GM23338 (cell line): ENCODE measurements at regions not wholly inside any gene's neighbourhood (a gene's known extent, or its start where the extent isn't known, plus 50 kb on each side); places are given as distances from the start of the nearest gene placed in this dataset.

Experiments used
- CREB1 ChIP-seq: fragments of 250-450 bp; sonication (Bioruptor Pico); IDR thresholded peaks from 2 replicates; pipeline ENCODE4 v1.5.0; 2020; ENCODE audit warnings: low read depth, mild to moderate bottlenecking, moderate library complexity
- ETS1 ChIP-seq: IDR thresholded peaks from 2 replicates; pipeline ENCODE4 v1.6.1; 2016; ENCODE audit warnings: antibody characterized with exemption
- EZH2 ChIP-seq: fragments of 200-600 bp; sonication (generic); IDR thresholded peaks from one replicate; pipeline ENCODE4 v1.8.0; 2017; ENCODE audit warnings: antibody characterized with exemption, mild to moderate bottlenecking, low read depth; ENCODE audit not compliant: unreplicated experiment
- EZH2phosphoT487 ChIP-seq: fragments of 200-600 bp; sonication (generic); IDR thresholded peaks from one replicate; pipeline ENCODE4 v1.8.1; 2018; ENCODE audit warnings: antibody characterized with exemption; ENCODE audit not compliant: unreplicated experiment
- JUNB ChIP-seq: IDR thresholded peaks from one replicate; pipeline ENCODE4 v1.6.1; 2016; ENCODE audit warnings: antibody characterized with exemption; ENCODE audit not compliant: unreplicated experiment
- NANOG ChIP-seq: IDR thresholded peaks from 2 replicates; pipeline ENCODE4 v1.6.1; 2016; ENCODE audit warnings: antibody characterized with exemption, borderline replicate concordance
- POLR2AphosphoS5 ChIP-seq: IDR thresholded peaks from 2 replicates; pipeline ENCODE4 v1.6.1; 2016; ENCODE audit warnings: antibody characterized with exemption, low read depth
- REST ChIP-seq: IDR thresholded peaks from one replicate; pipeline ENCODE4 v1.6.1; 2018; ENCODE audit warnings: antibody characterized with exemption; ENCODE audit not compliant: unreplicated experiment
- STAT1 ChIP-seq: IDR thresholded peaks from one replicate; pipeline ENCODE4 v1.6.1; 2016; ENCODE audit warnings: antibody characterized with exemption; ENCODE audit not compliant: unreplicated experiment
- ZNF114 ChIP-seq: fragments of 250-450 bp; sonication (Bioruptor Pico); IDR thresholded peaks from 2 replicates; pipeline ENCODE4 v1.5.0; 2020; ENCODE audit warnings: mild to moderate bottlenecking, moderate library complexity
- ZNF331 ChIP-seq: fragments of 250-450 bp; sonication (Bioruptor Pico); IDR thresholded peaks from 2 replicates; pipeline ENCODE4 v1.5.0; 2020; ENCODE audit warnings: low read depth, mild to moderate bottlenecking, moderate library complexity
- TF ChIP-seq, protein P1 (sequence below), 2 experiments: fragments of 200-600 bp in 1 of 2; sonication (generic) in 1 of 2; conservative IDR thresholded peaks; 2 replicates each; pipeline versions ENCODE4 v1.5.1 to v1.6.1; 2016 to 2017; ENCODE audit warnings: antibody characterized with exemption in 2 of 2, low read depth in 2 of 2, mild to moderate bottlenecking in 2 of 2, moderate library complexity in 1 of 2

DNA sequence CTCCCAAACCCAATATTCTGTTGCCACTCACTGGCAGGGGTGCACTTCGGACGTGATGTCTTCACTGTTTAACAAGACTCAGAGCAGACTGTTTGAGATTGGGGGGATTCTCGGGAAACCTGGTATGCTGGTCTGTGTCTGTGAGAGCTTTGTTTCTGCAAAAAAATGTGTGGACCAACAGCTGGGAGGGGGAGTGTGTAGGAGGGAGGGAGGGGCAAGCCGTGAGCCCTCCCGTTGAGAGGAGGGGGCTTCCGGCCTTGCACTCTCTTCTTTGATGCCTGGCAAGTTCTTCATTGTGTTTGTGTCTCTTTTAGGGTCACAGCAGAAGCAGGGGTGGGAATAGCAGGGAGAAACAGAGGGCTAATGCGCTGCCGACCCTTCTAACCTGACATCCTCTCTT is 74.9 kb upstream of the NDN start:
- TF ChIP-seq, protein P1, sequence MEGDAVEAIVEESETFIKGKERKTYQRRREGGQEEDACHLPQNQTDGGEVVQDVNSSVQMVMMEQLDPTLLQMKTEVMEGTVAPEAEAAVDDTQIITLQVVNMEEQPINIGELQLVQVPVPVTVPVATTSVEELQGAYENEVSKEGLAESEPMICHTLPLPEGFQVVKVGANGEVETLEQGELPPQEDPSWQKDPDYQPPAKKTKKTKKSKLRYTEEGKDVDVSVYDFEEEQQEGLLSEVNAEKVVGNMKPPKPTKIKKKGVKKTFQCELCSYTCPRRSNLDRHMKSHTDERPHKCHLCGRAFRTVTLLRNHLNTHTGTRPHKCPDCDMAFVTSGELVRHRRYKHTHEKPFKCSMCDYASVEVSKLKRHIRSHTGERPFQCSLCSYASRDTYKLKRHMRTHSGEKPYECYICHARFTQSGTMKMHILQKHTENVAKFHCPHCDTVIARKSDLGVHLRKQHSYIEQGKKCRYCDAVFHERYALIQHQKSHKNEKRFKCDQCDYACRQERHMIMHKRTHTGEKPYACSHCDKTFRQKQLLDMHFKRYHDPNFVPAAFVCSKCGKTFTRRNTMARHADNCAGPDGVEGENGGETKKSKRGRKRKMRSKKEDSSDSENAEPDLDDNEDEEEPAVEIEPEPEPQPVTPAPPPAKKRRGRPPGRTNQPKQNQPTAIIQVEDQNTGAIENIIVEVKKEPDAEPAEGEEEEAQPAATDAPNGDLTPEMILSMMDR (conservative IDR thresholded peaks at IDR 0.05; ENCODE audit: low read depth in 2 of 2) = no peak
- TF ChIP-seq EZH2 (no peak), POLR2AphosphoS5 (no peak), REST (no peak), ZNF331 (CRISPR knock-in tag) (no peak), JUNB (no peak), ETS1 (no peak), NANOG (no peak), CREB1 (CRISPR knock-in tag) (no peak), EZH2phosphoT487 (no peak), STAT1 (no peak), ZNF114 (CRISPR knock-in tag) (no peak)
